Fibroblast of skin of scalp (primary cell): ENCODE measurements at regions not wholly inside any gene's neighbourhood (a gene's known extent, or its start where the extent isn't known, plus 50 kb on each side); places are given as distances from the start of the nearest gene placed in this dataset.
"Not testable (repeated sequence)": the region's sequence is repeated elsewhere in the genome, so short reads cannot be mapped to it uniquely, and the experiment has no call there.

Source experiments
- DNase-seq: peaks from one replicate; pipeline ENCODE4 v3.0.0-alpha.2; 2013

GRCh38 chr12:91718326-91718725 lies 427.3 kb downstream of the BTG1 start:
- DNase-seq, result no peak

- no peak for DNase-seq
These were observed 427.8 kb downstream of the BTG1 start for GRCh38 chr12:91717804-91718203.

- not testable (repeated sequence) for DNase-seq
These were observed 433.7 kb downstream of the BTG1 start for GRCh38 chr12:91711925-91712324.

GRCh38 chr12:91706466-91706865 lies 439.2 kb downstream of the BTG1 start:
- no peak for DNase-seq

- DNase-seq, result peak; percentile 56
These were observed 441.2 kb downstream of the BTG1 start for GRCh38 chr12:91704446-91704845.

GRCh38 chr12:91703491-91704283 lies 442.0 kb downstream of the BTG1 start:
- DNase-seq, result no peak

GRCh38 chr12:91702843-91703425 lies 442.7 kb downstream of the BTG1 start:
- DNase-seq, result no peak

GRCh38 chr12:91695964-91696363 lies 449.7 kb downstream of the BTG1 start:
- DNase-seq, result no peak

GRCh38 chr12:91695406-91695805 lies 450.2 kb downstream of the BTG1 start:
- DNase-seq, result not testable (repeated sequence)

GRCh38 chr12:91690531-91690930 lies 455.1 kb downstream of the BTG1 start:
- no peak for DNase-seq

GRCh38 chr12:91687052-91688017 lies 458.3 kb downstream of the BTG1 start:
- peak; percentile 11 for DNase-seq

- DNase-seq, result peak; percentile 9
These were observed 459.7 kb downstream of the BTG1 start for GRCh38 chr12:91685917-91686316.

GRCh38 chr12:91681751-91682150 lies 463.9 kb downstream of the BTG1 start:
- DNase-seq, result no peak

GRCh38 chr12:91680864-91681263 lies 464.8 kb downstream of the BTG1 start:
- DNase-seq, result no peak

- no peak for DNase-seq
These were observed 468.1 kb downstream of the BTG1 start for GRCh38 chr12:91677556-91677955.

GRCh38 chr12:91675401-91675800 lies 470.2 kb downstream of the BTG1 start:
- no peak for DNase-seq

- no peak for DNase-seq
These were observed 473.5 kb downstream of the BTG1 start for GRCh38 chr12:91672130-91672529.

- DNase-seq, result no peak
These were observed 478.0 kb downstream of the BTG1 start for GRCh38 chr12:91667694-91668093.

GRCh38 chr12:91663744-91664143 lies 481.1 kb upstream of the DCN start:
- DNase-seq, result no peak

- no peak for DNase-seq
These were observed 480.7 kb upstream of the DCN start for GRCh38 chr12:91663310-91663709.

GRCh38 chr12:91662021-91662420 lies 479.4 kb upstream of the DCN start:
- no peak for DNase-seq

GRCh38 chr12:91657032-91657431 lies 474.4 kb upstream of the DCN start:
- DNase-seq, result no peak

- no peak for DNase-seq
These were observed 473.3 kb upstream of the DCN start for GRCh38 chr12:91655966-91656365.
